NCI-H2227 treated with DMSO at 0.1 percent for 48 hours (cell line): ENCODE measurements at regions not wholly inside any gene's neighbourhood (a gene's known extent, or its start where the extent isn't known, plus 50 kb on each side); places are given as distances from the start of the nearest gene placed in this dataset.

Experiments used
- DNase-seq: peaks from one replicate; lab custom pipeline; 2025; lab: John Stamatoyannopoulos, UW

DNA sequence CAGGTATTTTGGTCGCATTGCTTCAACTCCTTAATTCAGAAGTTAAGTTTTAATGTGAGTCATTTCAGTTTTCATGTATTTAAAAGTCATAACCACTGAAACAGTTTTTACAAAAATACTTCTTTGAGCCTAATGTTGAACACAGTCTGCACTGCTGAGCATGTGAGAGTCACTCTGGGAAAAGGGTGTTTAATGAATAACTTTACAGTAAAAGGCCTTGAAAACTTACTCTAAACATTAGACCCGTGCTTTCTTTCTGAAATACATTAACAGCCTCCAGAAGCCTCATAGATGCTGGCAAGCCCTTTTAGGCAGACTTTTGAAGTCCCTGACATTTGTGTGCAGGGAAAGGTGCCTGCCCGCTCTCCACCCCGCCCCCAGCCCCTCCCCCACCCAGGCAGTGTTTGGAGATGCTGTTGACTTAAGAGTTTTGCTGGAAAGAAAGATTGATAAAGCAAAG, 68.9 kb upstream of the NR2F2 start:
- no peak for DNase-seq

DNA sequence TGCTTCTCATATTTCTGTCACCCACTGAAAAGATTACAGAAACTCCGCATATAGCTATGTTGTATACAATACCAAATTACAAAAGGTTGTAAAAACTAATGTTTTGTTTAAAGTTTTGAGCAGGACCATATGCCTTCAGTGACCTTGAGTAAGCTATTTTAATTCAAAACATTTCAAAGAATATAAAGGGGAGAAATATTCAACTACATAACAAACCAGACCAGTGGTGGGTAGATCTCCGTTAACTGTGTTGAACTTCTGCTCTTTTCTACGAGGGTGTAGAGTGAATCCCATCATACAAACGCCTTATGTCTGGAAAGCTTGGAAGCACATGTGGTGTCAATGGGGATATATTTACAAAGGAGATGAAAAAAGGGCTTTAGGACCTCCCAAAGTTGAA, 68.4 kb upstream of the NR2F2 start:
- no peak for DNase-seq

DNA sequence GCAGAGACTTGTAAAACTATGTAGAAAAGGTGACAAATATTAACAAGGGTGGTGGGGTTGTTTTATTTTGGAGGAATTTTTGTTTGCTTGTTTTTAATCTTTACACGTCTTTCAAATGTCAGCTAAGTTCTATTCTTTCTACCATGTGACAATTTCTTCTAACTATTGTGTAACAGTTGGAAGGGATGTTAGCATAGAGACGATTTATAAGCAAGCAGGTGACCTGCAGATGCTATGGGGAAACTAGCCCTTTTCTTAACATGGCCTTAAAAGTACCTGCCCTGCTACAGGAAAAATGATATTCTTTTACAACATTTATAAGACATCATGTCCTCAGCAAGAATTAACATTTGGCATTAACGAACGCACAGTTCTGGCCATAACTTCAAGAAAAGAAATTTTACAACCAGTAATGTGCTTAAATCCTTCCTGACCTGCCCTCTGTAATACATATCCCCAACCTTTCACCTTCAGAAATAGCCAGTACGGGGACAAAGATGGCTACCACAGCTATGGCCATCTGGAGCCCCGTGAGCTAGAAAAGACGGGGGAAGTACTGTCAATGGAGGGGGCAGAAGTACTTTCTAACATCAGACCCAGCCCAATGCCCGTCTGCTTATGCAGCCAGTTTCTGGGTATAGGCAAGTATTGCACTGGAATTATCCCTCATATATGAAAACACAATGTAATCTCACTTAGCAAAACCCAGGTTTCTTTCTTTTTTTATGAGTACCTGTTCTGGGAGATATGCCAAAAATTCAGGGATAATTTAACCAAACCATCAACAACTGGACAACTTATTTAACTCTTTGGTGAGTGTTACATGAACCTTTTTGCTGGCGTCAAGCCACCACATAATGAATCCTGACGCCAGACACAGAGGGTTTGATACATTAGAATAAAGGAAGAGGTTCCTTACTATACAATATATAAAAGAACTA, 67.7 kb upstream of the NR2F2 start:
- no peak for DNase-seq

GRCh38 chr15:96264351-96264798, 66.1 kb upstream of the NR2F2 start:
- no peak for DNase-seq

GRCh38 chr15:96264801-96265515, 65.5 kb upstream of the NR2F2 start:
- no peak for DNase-seq

DNA sequence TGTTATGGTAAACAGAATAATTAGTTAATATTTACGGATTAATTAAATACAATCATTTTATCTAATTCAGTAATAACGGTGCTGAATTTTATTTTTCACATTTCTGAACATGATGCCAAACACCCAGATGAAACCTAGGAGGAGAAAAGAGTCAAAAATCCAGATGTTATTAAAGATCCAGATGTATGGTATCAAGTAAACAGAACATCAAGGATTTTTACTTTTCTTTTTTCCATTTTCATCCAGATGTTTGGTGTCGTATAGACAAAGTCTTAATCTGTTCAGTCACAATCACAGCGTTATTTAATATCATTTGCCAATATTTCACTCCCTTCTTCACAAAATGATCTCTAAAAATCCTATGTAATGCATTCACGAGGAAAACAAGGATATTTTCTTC, 64.0 kb upstream of the NR2F2 start:
- no peak for DNase-seq

GRCh38 chr15:96267463-96267862, 63.0 kb upstream of the NR2F2 start:
- DNase-seq = no peak

DNA sequence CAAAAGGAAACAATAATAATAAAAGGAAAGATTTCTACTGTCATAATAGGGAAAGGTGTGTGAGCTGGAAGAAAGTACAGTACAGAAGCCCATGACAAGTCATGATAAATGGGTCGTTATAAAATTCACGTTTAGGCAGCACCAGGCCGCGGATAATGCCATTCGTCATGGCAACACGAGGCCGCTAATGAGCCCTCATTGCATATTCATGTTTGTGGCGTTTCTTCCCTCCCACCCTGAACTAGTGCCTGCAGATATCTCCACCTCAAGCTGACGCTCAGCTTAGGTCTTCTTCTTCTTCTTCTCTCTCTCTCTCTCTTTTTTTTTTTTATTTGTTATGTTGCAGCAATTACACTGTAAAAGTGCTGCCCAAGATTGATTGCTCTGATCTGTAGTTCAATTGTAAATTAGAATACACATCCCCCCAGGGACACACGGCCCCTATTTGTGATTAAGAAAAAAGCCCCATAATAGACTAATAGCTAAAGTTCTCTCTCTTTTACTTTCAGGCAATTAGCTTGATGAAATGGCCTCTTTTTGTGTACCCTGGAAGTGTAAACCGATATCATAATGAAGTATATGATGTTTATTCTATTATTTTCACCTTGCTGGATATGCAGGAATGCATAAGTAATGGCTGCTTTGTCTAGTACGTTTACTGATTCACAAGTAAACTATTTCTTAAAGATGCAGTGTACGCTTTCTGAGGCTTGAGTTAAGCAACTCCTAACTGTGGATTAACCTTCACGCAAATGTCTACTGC, 61.9 kb upstream of the NR2F2 start:
- no peak for DNase-seq

- DNase-seq = no peak
Measured at GRCh38 chr15:96270581-96271172, 59.8 kb upstream of the NR2F2 start.

DNA sequence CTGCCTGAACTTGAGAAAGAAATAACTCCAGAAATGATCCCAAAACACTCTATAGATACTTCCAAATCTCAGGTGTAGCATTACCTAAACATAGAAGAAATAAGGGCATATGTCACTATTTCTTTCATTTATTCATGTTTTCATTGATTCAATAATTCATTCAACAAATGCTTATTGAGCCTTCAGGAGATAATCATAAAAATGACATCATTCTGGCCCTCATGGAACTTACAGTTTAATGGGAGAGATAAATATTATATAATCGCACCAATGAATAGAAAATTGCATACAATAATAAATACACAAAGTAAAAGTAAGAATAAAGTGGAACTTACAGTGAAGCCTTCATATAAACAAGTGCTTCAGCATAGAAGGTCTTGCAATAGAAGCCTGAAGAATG, 58.1 kb upstream of the NR2F2 start:
- DNase-seq = no peak

- no peak for DNase-seq
Measured at GRCh38 chr15:96273317-96274086, 57.0 kb upstream of the NR2F2 start.

DNA sequence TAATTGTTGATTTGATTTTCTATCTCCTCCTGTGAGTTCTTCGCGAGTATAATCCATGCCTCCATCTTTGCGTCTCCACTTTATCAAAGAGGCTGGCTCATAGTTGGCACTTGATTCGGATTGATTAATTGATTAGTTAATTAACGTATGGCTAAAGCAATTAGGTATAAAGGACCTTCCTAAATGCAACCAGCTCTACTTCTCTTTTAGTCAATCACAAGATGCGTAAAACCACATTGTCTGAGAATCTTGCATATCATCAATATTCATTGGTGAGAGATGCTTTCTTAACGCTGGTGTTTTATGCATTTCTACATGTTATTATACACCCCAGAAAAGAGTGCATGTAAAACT, 56.4 kb upstream of the NR2F2 start:
- no peak for DNase-seq

- no peak for DNase-seq
Measured at GRCh38 chr15:96274698-96275097, 55.8 kb upstream of the NR2F2 start.

DNA sequence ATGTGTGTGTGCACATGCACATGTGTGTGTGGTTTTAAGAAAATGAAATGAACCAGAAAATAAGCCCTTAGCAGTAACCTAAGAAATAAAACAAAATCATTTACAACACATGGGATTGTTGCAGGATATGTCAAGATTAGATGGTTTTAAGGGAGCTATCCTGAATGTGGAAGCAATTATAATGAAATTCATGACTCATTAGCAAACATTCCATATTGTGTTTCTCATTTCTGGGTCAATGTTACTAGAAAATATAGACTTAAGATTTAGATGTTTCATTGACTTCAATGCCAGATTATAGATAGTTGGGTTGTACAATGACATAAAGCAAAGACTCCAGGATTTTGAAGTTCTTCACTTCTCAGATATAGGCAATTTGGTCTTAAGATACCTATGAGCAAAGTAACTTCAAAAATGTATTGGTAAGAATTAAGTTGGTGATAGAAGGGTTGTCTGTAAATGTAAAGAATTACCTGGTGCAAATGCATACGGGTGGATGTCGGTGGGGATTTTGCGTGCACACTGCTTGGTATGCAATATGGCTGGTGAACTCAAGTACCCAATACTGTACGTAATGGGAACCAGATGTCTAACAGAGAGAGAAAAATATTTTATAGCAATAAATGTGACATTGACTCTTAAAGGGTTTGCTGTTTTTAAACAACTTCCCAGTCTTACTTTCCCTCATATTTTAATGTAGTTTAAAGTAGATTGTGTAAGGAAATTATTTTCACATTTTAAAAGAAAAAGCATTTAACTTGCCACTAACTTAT, 53.9 kb upstream of the NR2F2 start:
- no peak for DNase-seq
